SKM-1 (cell line): ENCODE measurements at regions not wholly inside any gene's neighbourhood (a gene's known extent, or its start where the extent isn't known, plus 50 kb on each side); places are given as distances from the start of the nearest gene placed in this dataset.
"Not testable (repeated sequence)": the region's sequence is repeated elsewhere in the genome, so short reads cannot be mapped to it uniquely, and the experiment has no call there.

Source experiments
- DNase-seq: peaks from one replicate; lab custom pipeline; 2025; ENCODE audit not compliant: unreplicated experiment; lab: John Stamatoyannopoulos, UW

GRCh38 chr18:10114717-10115463 lies 201.1 kb downstream of the VAPA start:
- no peak for DNase-seq

GRCh38 chr18:10116574-10116973 lies 202.8 kb downstream of the VAPA start:
- no peak for DNase-seq

- no peak for DNase-seq
Measured at GRCh38 chr18:10119528-10119927, 205.7 kb downstream of the VAPA start.

- no peak for DNase-seq
Measured at GRCh38 chr18:10119991-10120390, 206.2 kb downstream of the VAPA start.

GRCh38 chr18:10120622-10121021 lies 206.8 kb downstream of the VAPA start:
- DNase-seq, result no peak

- DNase-seq, result no peak
Measured at GRCh38 chr18:10121028-10121427, 207.2 kb downstream of the VAPA start.

- no peak for DNase-seq
Measured at GRCh38 chr18:10121786-10122515, 208.1 kb downstream of the VAPA start.

GRCh38 chr18:10122988-10123950 lies 209.5 kb downstream of the VAPA start:
- no peak for DNase-seq

GRCh38 chr18:10124071-10124470 lies 210.3 kb downstream of the VAPA start:
- no peak for DNase-seq

GRCh38 chr18:10124557-10124956 lies 210.7 kb downstream of the VAPA start:
- no peak for DNase-seq

- no peak for DNase-seq
Measured at GRCh38 chr18:10124967-10125366, 211.2 kb downstream of the VAPA start.

GRCh38 chr18:10127729-10128128 lies 213.9 kb downstream of the VAPA start:
- no peak for DNase-seq

- DNase-seq, result no peak
Measured at GRCh38 chr18:10128921-10129501, 215.2 kb downstream of the VAPA start.

- DNase-seq, result no peak
Measured at GRCh38 chr18:10130606-10131005, 216.8 kb downstream of the VAPA start.

- DNase-seq, result no peak
Measured at GRCh38 chr18:10131081-10131459, 217.3 kb downstream of the VAPA start.

- DNase-seq, result no peak
Measured at GRCh38 chr18:10131460-10132395, 217.9 kb downstream of the VAPA start.

- DNase-seq, result no peak
Measured at GRCh38 chr18:10133516-10133915, 219.7 kb downstream of the VAPA start.

- DNase-seq, result no peak
Measured at GRCh38 chr18:10134204-10134603, 220.4 kb downstream of the VAPA start.

- DNase-seq, result not testable (repeated sequence)
Measured at GRCh38 chr18:10134749-10135148, 220.9 kb downstream of the VAPA start.
